ENCODE measurements at regions not wholly inside any gene's neighbourhood (a gene's known extent, or its start where the extent isn't known, plus 50 kb on each side); places are given as distances from the start of the nearest gene placed in this dataset.

- Histone ChIP-seq H3K36me3 (replicated peaks) (no peaks in the 10 kb centered on the region), H3K27ac (no peak overlapping the region), H3K27me3 (replicated peaks) (no peaks in the 10 kb centered on the region), H3K4me3 (ENCODE audit: low read depth, low read length) (no peak overlapping the region)
- DNase-seq: no peak
- in situ Hi-C loops (cut with HindIII; ENCODE audit: low pct_ligation_motif_present, low sequenced_read_pairs): no loop called here
- no peak for TF ChIP-seq CTCF (IDR thresholded peaks at IDR 0.05; ENCODE audit: low read depth, low read length, missing control alignments)
Measured at GRCh38 chr2:163541943-163542342, 193.9 kb downstream of the FIGN start.

GRCh38 chr2:163541495-163541894 lies 194.3 kb downstream of the FIGN start:
- Histone ChIP-seq H3K4me3 (ENCODE audit: low read depth, low read length) (no peak overlapping the region), H3K36me3 (replicated peaks) (no peaks in the 10 kb centered on the region), H3K27me3 (replicated peaks) (no peaks in the 10 kb centered on the region), H3K27ac (no peak overlapping the region)
- DNase-seq: no peak
- in situ Hi-C loops (cut with HindIII; ENCODE audit: low pct_ligation_motif_present, low sequenced_read_pairs): no loop called here
- TF ChIP-seq CTCF (IDR thresholded peaks at IDR 0.05; ENCODE audit: low read depth, low read length, missing control alignments): no peak

GRCh38 chr2:163528640-163529217 lies 207.1 kb downstream of the FIGN start:
- in situ Hi-C loops (cut with HindIII; ENCODE audit: low pct_ligation_motif_present, low sequenced_read_pairs): no loop called here
- Histone ChIP-seq H3K4me3 (ENCODE audit: low read depth, low read length) (no peak overlapping the region), H3K27ac (no peak overlapping the region), H3K36me3 (replicated peaks) (no peaks in the 10 kb centered on the region), H3K27me3 (replicated peaks) (no peaks in the 10 kb centered on the region)
- DNase-seq: no peak
- no peak for TF ChIP-seq CTCF (IDR thresholded peaks at IDR 0.05; ENCODE audit: low read depth, low read length, missing control alignments)

- no peak for DNase-seq
- Histone ChIP-seq H3K27me3 (replicated peaks) (no peaks in the 10 kb centered on the region), H3K36me3 (replicated peaks) (no peaks in the 10 kb centered on the region), H3K27ac (no peak overlapping the region), H3K4me3 (ENCODE audit: low read depth, low read length) (no peak overlapping the region)
- in situ Hi-C loops (cut with HindIII; ENCODE audit: low pct_ligation_motif_present, low sequenced_read_pairs): no loop called here
- no peak for TF ChIP-seq CTCF (IDR thresholded peaks at IDR 0.05; ENCODE audit: low read depth, low read length, missing control alignments)
Measured at GRCh38 chr2:163527381-163527780, 208.4 kb downstream of the FIGN start.

- H3K4me3 ChIP-seq (ENCODE audit: low read depth, low read length): no peak overlapping the region
- H3K36me3 ChIP-seq (replicated peaks): no peaks in the 10 kb centered on the region
- TF ChIP-seq CTCF (IDR thresholded peaks at IDR 0.05; ENCODE audit: low read depth, low read length, missing control alignments): no peak
- no peak for DNase-seq
- in situ Hi-C loops (cut with HindIII; ENCODE audit: low pct_ligation_motif_present, low sequenced_read_pairs): no loop called here
- H3K27me3 ChIP-seq (replicated peaks): no peaks in the 10 kb centered on the region
- H3K27ac ChIP-seq: no peak overlapping the region
Measured at GRCh38 chr2:163518762-163519161, 217.0 kb downstream of the FIGN start.

GRCh38 chr2:163515836-163516235 lies 220.0 kb downstream of the FIGN start:
- Histone ChIP-seq H3K27me3 (replicated peaks) (no peaks in the 10 kb centered on the region), H3K4me3 (ENCODE audit: low read depth, low read length) (no peak overlapping the region), H3K27ac (no peak overlapping the region), H3K36me3 (replicated peaks) (no peaks in the 10 kb centered on the region)
- in situ Hi-C loops (cut with HindIII; ENCODE audit: low pct_ligation_motif_present, low sequenced_read_pairs): no loop called here
- DNase-seq: no peak
- no peak for TF ChIP-seq CTCF (IDR thresholded peaks at IDR 0.05; ENCODE audit: low read depth, low read length, missing control alignments)

Data from brain microvascular endothelial cell (primary cell).